Activated CD4-positive, alpha-beta T cell treated with anti-CD3 and anti-CD28 coated beads for 36 hours (primary cell): ENCODE measurements at regions not wholly inside any gene's neighbourhood (a gene's known extent, or its start where the extent isn't known, plus 50 kb on each side); places are given as distances from the start of the nearest gene placed in this dataset.

Experiments
- ATAC-seq: fragments of 200-7000 bp; cut with Tn5 transposase; one replicate; pipeline ENCODE4 v1.10.0; 2021; ENCODE audit warnings: mild to moderate bottlenecking, moderate library complexity
- CTCF ChIA-PET: fragments of 350-600 bp; sonication (Branson Sonifier 250); formaldehyde crosslinking; loops from one replicate; lab custom pipeline; 2021; ENCODE audit warnings: antibody characterized with exemption; lab: Charles Lee
- POLR2A ChIA-PET: fragments of 350-600 bp; sonication (Branson Sonifier 250); formaldehyde crosslinking; loops from one replicate; lab custom pipeline; 2021; ENCODE audit warnings: antibody characterized with exemption, inconsistent platforms; lab: Charles Lee
- DNase-seq: peaks from one replicate; pipeline ENCODE4 v3.0.0-alpha.2; 2020
- H3K27ac Mint-ChIP-seq: one replicate; pipeline ENCODE4 v1.8.0; 2021; ENCODE audit warnings: mixed read lengths
- H3K27me3 Mint-ChIP-seq: one replicate; pipeline ENCODE4 v1.8.0; 2021; ENCODE audit warnings: mixed read lengths
- H3K36me3 Mint-ChIP-seq: one replicate; pipeline ENCODE4 v1.8.0; 2021; ENCODE audit warnings: low read depth, mixed read lengths
- H3K4me1 Mint-ChIP-seq: one replicate; pipeline ENCODE4 v1.8.0; 2021; ENCODE audit warnings: mixed read lengths
- H3K4me3 Mint-ChIP-seq: one replicate; pipeline ENCODE4 v1.8.0; 2021; ENCODE audit warnings: mild to moderate bottlenecking, moderate library complexity, mixed read lengths
- H3K9me3 Mint-ChIP-seq: one replicate; pipeline ENCODE4 v1.8.0; 2021; ENCODE audit warnings: low read depth, mixed read lengths
- intact Hi-C, 2 experiments: fragments of 100-400 bp; cut with DNase I in 1 of 2; cut with micrococcal nuclease in 1 of 2; formaldehyde crosslinking; loops; one replicate each; pipeline versions ENCODE4 v1.14.2 to v1.15.1; 2022 to 2024; cut with DNase I, micrococcal nuclease

DNA sequence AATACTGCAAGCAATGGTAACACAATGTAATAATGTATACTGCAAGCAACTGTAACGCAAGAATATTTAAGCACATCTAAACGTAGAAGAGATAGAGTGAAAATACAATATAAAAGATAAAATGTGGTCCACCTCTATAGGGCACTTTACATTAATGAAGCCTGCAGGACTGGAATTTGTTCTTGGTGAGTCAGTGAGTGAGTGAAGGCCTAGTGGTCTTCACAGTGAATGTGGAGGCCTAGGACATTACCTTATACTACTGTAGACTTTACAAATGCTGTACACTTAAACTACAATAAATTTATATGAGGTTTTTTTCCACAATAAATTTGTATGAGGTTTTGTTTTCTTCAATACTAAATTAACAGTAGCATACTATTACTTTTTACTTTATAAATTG is 287.4 kb upstream of the SNX7 start:
- DNase-seq (no peak), ATAC-seq (no peak)
- Mint-ChIP-seq H3K36me3 (no peaks in the 10 kb centered on the region), H3K27me3 (no peaks in the 10 kb centered on the region), H3K4me1 (no peaks in the 10 kb centered on the region), H3K27ac (no peak overlapping the region), H3K4me3 (no peak overlapping the region), H3K9me3 (no peaks in the 10 kb centered on the region)
- intact Hi-C loops = no loop called here
- CTCF ChIA-PET = no interaction called here
- POLR2A ChIA-PET = no interaction called here

DNA sequence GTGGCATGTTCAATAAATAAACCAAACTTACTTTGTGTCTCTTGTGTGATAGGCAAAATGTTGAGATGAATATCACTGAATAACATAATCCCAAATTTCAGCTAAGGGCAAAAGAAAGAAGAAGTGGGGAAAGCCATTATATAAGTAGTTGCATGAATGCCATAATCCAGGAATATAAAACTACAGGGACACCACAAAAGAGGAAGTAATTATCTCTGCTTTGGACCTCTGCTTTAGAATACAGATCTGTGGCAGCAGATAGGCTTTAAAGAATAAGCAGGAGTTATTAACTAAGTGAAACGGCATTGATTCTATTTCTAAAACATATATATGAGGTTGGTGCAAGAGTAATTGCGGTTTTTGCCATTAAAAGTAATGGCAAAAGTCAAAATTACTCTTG is 288.5 kb upstream of the SNX7 start:
- no peak for ATAC-seq
- Mint-ChIP-seq H3K4me1 (no peaks in the 10 kb centered on the region), H3K4me3 (no peak overlapping the region), H3K27ac (no peak overlapping the region), H3K9me3 (no peaks in the 10 kb centered on the region), H3K36me3 (no peaks in the 10 kb centered on the region), H3K27me3 (no peaks in the 10 kb centered on the region)
- ChIA-PET CTCF (no interaction called here), POLR2A (no interaction called here)
- intact Hi-C loops = no loop called here
- no peak for DNase-seq

DNA sequence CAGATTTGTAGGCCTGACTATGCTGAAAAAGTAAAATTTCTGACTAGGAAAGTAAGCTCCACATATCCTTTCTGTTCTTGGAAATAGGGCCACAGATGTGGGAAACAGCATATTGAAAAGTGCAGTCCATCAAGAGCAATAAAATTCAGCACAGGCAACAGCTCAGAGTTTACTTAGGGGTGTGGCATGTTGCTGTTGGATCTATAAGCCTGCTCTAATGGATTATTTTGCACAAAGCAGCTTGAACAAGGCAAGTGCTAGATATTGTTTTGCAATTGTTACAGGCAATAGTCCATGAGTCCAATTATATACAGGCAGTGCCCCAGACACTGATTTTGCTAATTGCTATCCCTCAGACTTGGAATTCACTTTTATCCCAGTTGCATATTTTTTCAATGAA is 289.8 kb upstream of the SNX7 start:
- CTCF ChIA-PET = interaction anchor here (0.6 to 1.1 kb wide), 3 partner anchors 17 to 275 kb away, joined by 3 to 4 read pairs (median 3); no protein-coding TSS in a partner anchor
- no peaks in the 10 kb centered on the region for H3K9me3 Mint-ChIP-seq
- POLR2A ChIA-PET = no interaction called here

DNA sequence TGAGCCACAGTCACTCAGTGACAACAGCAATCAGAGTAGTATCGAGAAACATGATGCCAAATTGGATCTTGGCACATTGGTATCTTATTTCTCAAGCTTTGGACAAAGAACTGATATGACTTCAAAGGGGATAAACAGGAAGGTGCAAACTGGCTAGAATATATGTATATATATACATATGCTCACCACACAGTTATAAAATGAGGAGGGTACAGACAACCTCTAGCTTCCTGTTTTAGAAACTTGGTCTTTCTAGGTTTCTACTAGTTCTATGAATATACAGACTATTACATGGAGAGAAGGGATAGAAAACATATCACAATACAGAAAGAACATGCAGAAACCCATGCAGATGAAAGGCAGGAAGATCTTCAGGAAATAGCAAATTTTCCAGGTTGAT is 292.1 kb upstream of the SNX7 start:
- POLR2A ChIA-PET = no interaction called here
- peaks cover 3% of the 10 kb centered on the region for H3K9me3 Mint-ChIP-seq
- peaks cover 3% of the 10 kb centered on the region for H3K27me3 Mint-ChIP-seq
- no peak overlapping the region for H3K4me3 Mint-ChIP-seq
- H3K4me1 Mint-ChIP-seq = no peaks in the 10 kb centered on the region
- intact Hi-C loops = no loop called here
- no peaks in the 10 kb centered on the region for H3K36me3 Mint-ChIP-seq
- ATAC-seq = no peak
- DNase-seq = no peak
- H3K27ac Mint-ChIP-seq = no peak overlapping the region
- CTCF ChIA-PET = no interaction called here

More for the DNA sequence above, 289.8 kb upstream of the SNX7 start:
- Mint-ChIP-seq H3K4me1 (no peaks in the 10 kb centered on the region), H3K4me3 (no peak overlapping the region), H3K27me3 (no peaks in the 10 kb centered on the region), H3K27ac (no peak overlapping the region), H3K36me3 (no peaks in the 10 kb centered on the region)
- DNase-seq (no peak), ATAC-seq (no peak)
- intact Hi-C loops = no loop called here

DNA sequence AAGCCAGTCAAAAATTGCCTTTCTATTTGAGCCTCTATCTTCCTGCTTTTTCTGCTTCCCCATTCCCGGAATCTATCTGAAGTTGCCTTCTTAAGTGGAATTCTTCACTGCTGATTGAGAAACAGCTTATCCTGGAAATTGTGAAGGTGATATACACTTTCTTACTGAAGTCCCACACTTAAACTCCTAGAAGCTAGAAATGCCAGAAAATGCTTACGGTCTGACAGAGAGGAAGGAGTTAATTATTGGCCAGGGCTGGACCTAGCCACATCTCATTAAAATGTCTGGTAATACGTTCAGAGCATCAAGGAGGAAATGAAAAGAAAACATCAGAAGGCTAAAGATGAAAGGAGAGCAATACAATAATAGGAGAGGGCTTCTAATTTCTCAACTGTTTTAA is 292.5 kb upstream of the SNX7 start:
- intact Hi-C loops = no loop called here
- Mint-ChIP-seq H3K4me1 (no peaks in the 10 kb centered on the region), H3K36me3 (no peaks in the 10 kb centered on the region), H3K9me3 (peaks cover 3% of the 10 kb centered on the region), H3K27me3 (peaks cover 3% of the 10 kb centered on the region), H3K27ac (no peak overlapping the region), H3K4me3 (no peak overlapping the region)
- ChIA-PET CTCF (no interaction called here), POLR2A (no interaction called here)
- no peak for ATAC-seq
- DNase-seq = no peak

DNA sequence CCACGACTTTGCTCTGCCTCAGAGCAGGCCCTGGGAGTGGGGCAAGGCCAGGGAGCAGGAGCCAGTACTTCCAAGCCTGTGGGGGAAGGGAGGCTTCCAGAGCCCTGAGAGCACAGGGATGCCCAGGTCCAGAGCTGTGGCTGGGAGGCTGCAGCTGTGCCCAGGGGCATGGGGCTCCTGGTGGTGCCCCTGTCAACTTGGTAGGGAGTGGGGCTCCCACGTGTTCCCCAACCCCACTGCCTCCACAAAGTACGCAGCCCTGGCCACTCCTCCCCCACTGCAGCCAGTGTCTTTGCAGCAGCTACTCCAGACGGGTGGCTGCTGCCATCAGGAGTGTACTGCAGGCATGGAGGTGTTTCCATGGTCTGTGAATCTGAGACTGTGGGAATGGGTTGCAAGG is 294.1 kb upstream of the SNX7 start:
- ChIA-PET CTCF (interaction anchor here (1.1 kb wide), 1 partner anchor 12 kb away, joined by 3 read pairs; no protein-coding TSS in a partner anchor), POLR2A (interaction anchor here (0.6 kb wide), 1 partner anchor 277 kb away, joined by 3 read pairs; no protein-coding TSS in a partner anchor)
- no peak overlapping the region for H3K27ac Mint-ChIP-seq
- no peaks in the 10 kb centered on the region for H3K36me3 Mint-ChIP-seq
- no peak for DNase-seq
- ATAC-seq = no peak
- no peaks in the 10 kb centered on the region for H3K4me1 Mint-ChIP-seq
- H3K27me3 Mint-ChIP-seq = peaks cover 3% of the 10 kb centered on the region
- H3K9me3 Mint-ChIP-seq = peaks cover 3% of the 10 kb centered on the region
- H3K4me3 Mint-ChIP-seq = no peak overlapping the region
- intact Hi-C loops = no loop called here

DNA sequence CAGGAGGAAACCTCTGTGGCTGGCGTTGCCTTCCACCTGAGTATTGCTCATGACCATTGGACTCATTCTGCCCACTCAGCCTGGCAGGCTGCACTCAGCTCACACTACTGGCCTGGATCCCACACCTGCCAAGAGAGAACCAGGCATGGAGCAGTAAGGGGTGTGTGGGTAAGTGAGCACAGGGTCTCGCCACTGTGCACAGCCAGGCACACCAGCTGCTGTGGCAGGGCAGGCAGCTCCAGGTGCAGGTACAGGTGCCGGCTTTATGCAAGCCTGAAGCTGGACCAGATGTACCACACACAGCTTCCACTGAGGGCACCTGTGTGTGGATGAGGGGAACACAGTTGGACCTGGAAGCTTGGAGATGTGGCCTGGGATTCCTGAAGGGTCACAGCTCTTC is 295.2 kb upstream of the SNX7 start:
- intact Hi-C loops = no loop called here
- Mint-ChIP-seq H3K27ac (no peak overlapping the region), H3K4me1 (no peaks in the 10 kb centered on the region), H3K9me3 (peaks cover 3% of the 10 kb centered on the region), H3K36me3 (no peaks in the 10 kb centered on the region), H3K27me3 (peaks cover 3% of the 10 kb centered on the region), H3K4me3 (no peak overlapping the region)
- DNase-seq = no peak
- ATAC-seq = no peak
- CTCF ChIA-PET = no interaction called here
- POLR2A ChIA-PET = no interaction called here

DNA sequence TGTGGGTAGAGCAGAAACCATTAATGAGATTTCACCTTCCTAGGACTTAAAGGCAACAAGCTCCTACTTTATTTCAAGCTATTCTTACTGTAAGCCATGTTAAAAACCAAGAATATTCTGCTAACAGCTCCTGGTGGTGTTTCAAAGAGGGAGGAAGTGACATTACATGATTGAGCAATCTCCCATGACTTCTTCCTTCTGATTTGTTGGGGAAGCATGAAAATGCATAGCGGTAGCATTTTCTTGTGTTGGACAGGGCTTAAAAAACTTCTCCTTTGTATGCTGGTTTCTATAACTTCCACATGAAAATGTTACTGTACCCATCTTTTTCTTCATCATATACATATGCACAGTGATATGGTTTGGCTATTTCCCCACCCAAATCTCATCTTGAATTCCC is 297.0 kb upstream of the SNX7 start:
- CTCF ChIA-PET = no interaction called here
- no peak for DNase-seq
- Mint-ChIP-seq H3K27ac (no peak overlapping the region), H3K36me3 (no peaks in the 10 kb centered on the region), H3K4me1 (no peaks in the 10 kb centered on the region), H3K4me3 (no peak overlapping the region), H3K9me3 (peaks cover 3% of the 10 kb centered on the region), H3K27me3 (peaks cover 3% of the 10 kb centered on the region)
- POLR2A ChIA-PET = no interaction called here
- intact Hi-C loops = no loop called here
- no peak for ATAC-seq

DNA sequence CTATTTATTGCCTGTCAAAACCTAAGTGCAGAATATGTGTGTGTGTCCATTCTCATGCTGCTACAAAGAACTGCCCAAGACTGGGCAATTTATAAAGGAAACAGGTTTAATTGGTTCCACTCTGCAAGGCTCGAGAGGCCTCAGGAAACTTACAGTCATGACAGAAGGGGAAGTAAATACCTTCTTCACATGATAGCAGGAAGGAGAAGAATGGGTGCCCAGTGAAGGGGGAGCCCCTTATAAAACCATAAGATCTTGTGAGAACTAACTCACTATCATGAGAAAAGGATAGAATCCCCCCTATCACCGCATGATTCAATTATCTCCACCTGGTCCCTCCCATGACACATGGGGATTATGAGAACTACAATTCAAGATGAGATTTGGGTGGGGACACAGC is 300.7 kb upstream of the SNX7 start:
- no peak for DNase-seq
- Mint-ChIP-seq H3K36me3 (no peaks in the 10 kb centered on the region), H3K27ac (no peak overlapping the region), H3K9me3 (peaks cover 2% of the 10 kb centered on the region), H3K4me3 (no peak overlapping the region), H3K27me3 (peaks cover 2% of the 10 kb centered on the region), H3K4me1 (no peaks in the 10 kb centered on the region)
- CTCF ChIA-PET = no interaction called here
- POLR2A ChIA-PET = no interaction called here
- intact Hi-C loops = no loop called here
- ATAC-seq = no peak

DNA sequence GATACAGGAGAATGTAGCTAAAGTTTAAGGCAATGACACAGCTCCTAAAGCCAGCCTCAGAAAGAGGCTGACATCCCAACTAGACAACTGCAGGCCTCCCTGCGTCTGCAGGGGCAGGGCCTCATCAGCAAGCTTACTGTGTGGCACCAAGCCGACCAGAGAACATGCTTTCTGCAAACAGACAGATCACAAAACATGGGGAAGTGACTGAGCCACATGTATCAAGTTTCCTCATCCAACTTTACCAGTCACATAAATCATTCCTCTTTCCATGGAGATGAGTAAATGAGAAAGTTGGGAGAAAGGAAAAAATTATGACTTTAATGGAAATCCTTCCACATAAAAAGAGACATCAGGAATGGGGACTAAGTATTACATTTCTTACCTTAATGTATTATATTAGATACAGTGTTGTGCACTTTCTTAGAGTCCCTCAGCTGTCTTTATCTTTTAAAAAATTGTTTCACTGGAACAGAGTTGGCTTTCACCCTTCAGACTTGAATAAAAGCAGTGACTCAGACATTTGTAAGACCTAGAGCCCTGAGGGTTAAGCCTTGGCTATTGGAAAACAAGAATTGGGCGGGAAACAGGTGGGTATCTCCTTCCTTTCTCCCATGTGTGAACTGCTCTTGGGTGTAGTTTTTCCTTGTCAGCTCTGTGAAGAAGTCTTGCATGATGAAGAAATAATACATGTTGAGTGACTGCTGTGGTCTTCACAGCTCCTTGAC is 305.7 kb upstream of the SNX7 start:
- DNase-seq (no peak), ATAC-seq (no peak)
- intact Hi-C loops = no loop called here
- Mint-ChIP-seq H3K4me1 (peaks cover 5% of the 10 kb centered on the region), H3K4me3 (no peak overlapping the region), H3K27ac (no peak overlapping the region), H3K9me3 (no peaks in the 10 kb centered on the region), H3K27me3 (no peaks in the 10 kb centered on the region), H3K36me3 (no peaks in the 10 kb centered on the region)
- ChIA-PET CTCF (interaction anchor here (0.6 kb wide), 1 partner anchor 110 kb away, joined by 3 read pairs; no protein-coding TSS in a partner anchor), POLR2A (no interaction called here)

DNA sequence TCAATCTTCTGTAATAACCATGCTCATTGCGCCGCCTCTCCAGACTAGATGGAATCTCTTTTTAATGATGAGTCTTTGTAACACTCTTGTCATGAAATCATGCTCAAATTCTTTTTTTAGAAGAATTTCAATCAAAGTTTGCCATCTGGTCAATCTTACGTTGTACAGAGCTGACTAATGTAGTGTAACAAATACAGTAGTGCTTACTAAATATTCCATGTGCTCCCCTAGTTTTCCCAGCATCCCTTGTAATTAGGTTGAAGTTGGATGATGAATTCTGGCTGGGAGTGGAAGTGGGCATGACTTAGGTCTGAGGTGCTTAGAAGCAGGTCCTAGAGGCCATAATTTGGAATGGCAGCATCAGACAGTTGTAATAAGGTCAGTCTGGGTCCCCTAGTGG is 309.1 kb upstream of the SNX7 start:
- intact Hi-C loops = no loop called here
- Mint-ChIP-seq H3K4me3 (no peak overlapping the region), H3K4me1 (peaks cover 5% of the 10 kb centered on the region), H3K36me3 (no peaks in the 10 kb centered on the region), H3K27me3 (no peaks in the 10 kb centered on the region), H3K9me3 (no peaks in the 10 kb centered on the region), H3K27ac (no peak overlapping the region)
- POLR2A ChIA-PET = no interaction called here
- DNase-seq = no peak
- ATAC-seq = no peak
- CTCF ChIA-PET = interaction anchor here (0.5 kb wide), 1 partner anchor 13 kb away, joined by 3 read pairs; no protein-coding TSS in a partner anchor

DNA sequence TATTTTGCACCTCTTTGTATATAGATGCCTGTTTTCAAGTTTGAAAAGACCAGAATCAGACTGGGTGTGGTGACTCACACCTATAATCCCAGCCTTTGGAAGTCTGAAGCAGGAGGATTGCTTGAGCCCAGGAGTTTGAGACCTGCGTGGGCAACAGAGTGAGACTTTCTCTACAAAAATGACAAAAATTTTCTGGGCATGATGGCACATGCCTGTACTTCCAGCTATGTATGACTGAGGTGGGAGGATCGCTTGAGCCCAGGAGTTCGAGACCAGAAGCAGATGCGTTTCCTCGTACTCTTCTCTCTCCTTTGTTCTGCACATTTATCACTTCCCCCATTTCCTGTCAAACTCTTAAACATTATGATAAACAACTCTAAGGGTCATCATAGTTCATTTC is 310.0 kb upstream of the SNX7 start:
- ChIA-PET CTCF (no interaction called here), POLR2A (no interaction called here)
- Mint-ChIP-seq H3K9me3 (no peaks in the 10 kb centered on the region), H3K4me1 (peaks cover 5% of the 10 kb centered on the region), H3K36me3 (no peaks in the 10 kb centered on the region), H3K27ac (no peak overlapping the region), H3K4me3 (no peak overlapping the region), H3K27me3 (no peaks in the 10 kb centered on the region)
- ATAC-seq = no peak
- intact Hi-C loops = no loop called here
- DNase-seq = no peak
